Fibroblast of pulmonary artery (primary cell): ENCODE measurements at regions not wholly inside any gene's neighbourhood (a gene's known extent, or its start where the extent isn't known, plus 50 kb on each side); places are given as distances from the start of the nearest gene placed in this dataset.
A peak's percentile ranks its signal among the peaks of the same experiment; 100 is the strongest.
"Not testable (repeated sequence)": the region's sequence is repeated elsewhere in the genome, so short reads cannot be mapped to it uniquely, and the experiment has no call there.

ENCODE experiments used
- DNase-seq: peaks from one replicate; pipeline ENCODE4 v3.0.0-alpha.2; 2010; ENCODE audit warnings: low read depth
- H3K4me3 ChIP-seq: replicated peaks from 2 replicates; pipeline ENCODE4 v1.5.1; 2011; ENCODE audit warnings: low read depth, mild to moderate bottlenecking, control low read depth, low read length, moderate library complexity
- TF ChIP-seq, protein P1 (sequence below): IDR thresholded peaks from 2 replicates; pipeline ENCODE4 v1.5.1; 2011; ENCODE audit warnings: mild to moderate bottlenecking, control low read depth, low read length, inconsistent platforms; ENCODE audit errors: missing control alignments

DNA sequence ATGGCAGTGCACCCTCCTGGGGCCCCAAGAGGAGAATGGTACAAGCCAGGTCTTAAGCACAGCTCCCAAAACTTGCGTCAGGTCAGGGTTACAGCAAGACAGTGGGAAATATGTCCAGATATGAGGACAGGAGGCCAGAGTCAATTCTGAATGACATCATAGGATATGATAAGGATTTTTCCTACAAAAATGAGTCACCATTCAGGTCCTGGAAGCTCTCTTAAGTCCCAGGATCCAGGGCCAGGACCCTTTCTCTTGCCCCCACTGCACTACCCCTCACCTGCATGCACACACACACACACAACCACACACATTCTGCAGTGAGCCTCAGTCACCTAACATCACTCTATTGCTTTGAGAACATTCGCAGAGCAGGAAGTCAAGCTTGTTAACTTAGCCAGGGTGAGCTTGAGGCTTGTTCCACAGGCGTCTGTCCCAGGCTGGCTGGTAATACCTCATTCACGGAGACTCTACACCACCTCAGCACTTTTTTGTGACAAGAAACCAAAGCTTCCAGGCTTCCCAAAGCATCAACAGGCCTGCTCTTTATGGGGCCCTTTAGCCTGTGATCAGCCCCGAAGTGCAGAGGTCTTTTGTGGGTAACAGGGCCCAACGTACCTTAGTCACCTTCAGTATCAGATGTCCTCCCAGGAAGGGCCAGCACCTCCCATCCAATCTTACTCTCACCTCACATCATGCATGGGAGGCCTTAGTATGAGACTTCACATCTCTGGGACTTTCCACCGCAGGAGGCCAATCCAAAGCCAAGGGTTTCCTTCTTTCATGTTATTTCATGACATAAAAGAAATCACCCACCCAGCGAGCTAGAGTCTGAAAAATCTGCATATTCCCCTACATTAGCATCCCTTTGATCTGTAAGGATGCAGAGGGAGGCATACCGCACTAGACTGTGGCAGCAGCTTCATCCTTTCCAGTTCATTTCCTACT, 74.0 kb upstream of the LIPC start:
- DNase-seq = peak; percentile 59
- no peak overlapping the region for H3K4me3 ChIP-seq
- TF ChIP-seq, protein P1, sequence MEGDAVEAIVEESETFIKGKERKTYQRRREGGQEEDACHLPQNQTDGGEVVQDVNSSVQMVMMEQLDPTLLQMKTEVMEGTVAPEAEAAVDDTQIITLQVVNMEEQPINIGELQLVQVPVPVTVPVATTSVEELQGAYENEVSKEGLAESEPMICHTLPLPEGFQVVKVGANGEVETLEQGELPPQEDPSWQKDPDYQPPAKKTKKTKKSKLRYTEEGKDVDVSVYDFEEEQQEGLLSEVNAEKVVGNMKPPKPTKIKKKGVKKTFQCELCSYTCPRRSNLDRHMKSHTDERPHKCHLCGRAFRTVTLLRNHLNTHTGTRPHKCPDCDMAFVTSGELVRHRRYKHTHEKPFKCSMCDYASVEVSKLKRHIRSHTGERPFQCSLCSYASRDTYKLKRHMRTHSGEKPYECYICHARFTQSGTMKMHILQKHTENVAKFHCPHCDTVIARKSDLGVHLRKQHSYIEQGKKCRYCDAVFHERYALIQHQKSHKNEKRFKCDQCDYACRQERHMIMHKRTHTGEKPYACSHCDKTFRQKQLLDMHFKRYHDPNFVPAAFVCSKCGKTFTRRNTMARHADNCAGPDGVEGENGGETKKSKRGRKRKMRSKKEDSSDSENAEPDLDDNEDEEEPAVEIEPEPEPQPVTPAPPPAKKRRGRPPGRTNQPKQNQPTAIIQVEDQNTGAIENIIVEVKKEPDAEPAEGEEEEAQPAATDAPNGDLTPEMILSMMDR = no peak

DNA sequence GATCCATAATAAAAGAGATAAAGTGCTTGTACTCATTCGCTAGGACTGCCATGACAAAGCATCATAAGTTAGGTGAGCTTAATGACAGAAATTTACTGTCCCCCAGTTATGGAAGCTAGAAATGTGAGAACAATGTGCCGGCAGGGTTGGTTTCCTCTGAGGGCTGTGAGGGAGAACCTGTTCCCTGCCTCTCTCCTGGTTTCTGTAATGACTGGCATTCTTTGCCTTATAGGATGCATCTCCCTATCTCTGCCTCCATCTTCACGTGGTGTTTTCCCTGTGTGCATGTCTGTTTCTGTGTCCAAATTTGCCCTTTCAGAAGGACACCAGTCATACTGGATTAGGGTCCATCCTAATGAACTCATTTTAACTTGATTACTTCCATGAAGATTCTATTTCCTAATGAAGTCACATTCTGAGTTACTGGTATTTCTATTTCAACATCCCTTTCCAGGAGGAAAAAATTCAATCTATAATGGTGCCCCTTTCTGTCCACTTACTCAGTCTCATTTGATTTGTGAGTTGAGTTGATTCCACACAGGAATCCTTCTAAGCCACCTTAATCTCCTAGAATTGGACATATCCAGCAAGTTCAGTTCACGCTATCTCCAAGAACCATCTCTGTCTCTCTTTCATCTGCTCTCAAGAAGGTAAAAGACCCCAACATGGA, 71.2 kb upstream of the LIPC start:
- no peak for DNase-seq
- H3K4me3 ChIP-seq = no peak overlapping the region
- TF ChIP-seq, protein P1 = no peak

DNA sequence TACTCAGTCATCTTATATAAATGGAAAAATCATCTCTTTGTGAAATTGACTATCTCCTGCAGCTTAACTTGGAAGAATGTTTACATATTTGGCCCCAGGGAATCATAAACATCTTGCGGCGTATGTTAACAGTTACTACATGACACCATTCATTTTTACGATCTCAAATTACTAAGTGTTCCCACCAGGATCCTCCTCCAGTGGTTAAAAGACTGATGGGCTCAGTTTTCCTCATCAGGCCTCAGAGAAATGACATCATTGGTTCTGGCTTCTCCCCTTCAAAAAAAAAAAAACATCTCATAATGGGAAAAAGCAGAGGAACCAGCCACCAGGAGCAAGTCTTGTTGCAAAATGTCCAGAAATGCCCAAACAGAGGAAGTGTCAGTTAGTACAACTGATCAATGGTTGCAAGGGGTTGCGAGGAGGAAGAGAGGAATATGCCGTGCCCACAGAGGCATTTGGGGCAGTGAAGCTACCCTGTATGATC, 70.5 kb upstream of the LIPC start:
- TF ChIP-seq, protein P1 = no peak
- peak; percentile 61 for DNase-seq
- H3K4me3 ChIP-seq = no peak overlapping the region

DNA sequence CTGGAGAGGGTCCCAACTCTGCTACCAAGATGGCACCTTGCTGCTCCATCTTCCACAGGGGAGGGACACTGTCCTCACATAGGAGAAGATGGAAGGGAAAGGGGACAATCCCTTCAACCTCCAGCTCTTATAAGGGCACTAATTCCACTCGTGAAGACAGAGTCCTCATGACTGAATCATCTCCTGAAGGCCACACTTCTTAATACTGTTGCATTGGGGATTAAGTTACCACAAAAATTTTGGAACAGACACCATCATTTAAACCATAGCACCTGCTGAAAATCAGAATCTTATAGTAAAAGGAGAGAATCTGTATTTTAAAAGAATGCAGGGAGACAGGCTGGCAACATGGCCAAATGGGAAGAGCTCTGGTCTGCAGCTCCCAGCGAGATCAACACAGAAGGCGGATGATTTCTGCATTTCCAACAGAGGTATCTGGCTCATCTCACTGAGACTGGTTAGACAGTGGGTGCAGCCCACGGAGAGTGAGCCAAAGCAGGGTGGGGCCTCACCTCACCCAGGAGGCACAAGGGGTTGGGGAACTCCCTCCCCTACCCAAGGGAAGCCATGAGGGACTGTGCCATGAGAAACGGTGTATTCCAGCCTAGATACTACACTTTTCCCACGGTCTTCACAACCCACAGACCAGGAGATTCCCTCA, 69.4 kb upstream of the LIPC start:
- TF ChIP-seq, protein P1 = no peak
- no peak overlapping the region for H3K4me3 ChIP-seq
- no peak for DNase-seq

DNA sequence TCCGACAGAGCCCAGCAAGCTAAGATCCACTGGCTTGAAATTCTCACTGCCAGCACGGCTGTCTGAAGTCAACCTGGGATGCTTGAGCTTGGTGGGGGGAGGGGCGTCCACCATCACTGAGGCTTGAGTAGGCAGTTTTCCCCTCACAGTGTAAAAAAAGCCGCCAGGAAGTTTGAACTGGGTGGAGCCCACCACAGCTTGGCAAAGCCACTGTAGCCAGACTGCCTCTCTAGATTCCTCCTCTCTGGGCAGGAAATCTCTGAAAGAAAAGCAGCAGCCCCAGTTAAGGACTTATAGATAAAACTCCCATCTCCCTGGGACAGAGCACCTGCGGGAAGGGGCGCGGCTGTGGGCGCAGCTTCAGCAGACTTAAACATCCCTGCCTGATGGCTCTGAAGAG, 68.7 kb upstream of the LIPC start:
- not testable (repeated sequence) for DNase-seq, H3K4me3 ChIP-seq

DNA sequence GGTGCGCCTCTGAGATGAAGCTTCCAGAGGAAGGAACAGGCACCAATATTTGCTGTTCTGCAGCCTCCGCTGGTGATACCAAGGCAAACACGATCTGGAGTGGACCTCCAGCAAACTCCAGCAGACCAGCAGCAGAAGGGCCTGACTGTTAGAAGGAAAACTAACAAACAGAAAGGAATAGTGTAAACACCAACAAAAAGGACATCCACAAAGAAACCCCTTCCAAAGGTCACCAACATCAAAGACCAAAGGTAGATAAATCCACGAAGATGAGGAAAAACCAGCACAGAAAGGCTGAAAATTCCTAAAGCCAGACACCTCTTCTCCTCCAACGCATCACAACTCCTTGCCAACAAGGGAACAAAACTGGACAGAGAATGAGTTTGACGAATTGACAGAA, 68.1 kb upstream of the LIPC start:
- H3K4me3 ChIP-seq, DNase-seq: not testable (repeated sequence)

DNA sequence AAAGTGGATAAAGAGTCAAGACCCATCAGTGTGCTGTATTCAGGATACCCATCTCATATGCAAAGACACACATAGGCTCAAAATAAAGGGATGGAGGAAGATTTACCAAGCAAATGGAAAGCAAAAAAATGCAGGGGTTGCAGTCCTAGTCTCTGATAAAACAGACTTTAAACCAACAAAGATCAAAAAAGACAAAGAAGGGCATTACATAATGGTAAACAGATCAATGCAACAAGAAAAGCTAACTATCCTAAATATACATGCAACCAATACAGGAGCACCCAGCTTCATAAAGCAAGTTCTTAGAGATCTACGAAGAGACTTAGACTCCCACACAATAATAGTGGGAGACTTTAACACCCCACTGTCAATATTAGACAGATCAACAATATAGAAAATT, 66.7 kb upstream of the LIPC start:
- not testable (repeated sequence) for DNase-seq, H3K4me3 ChIP-seq

DNA sequence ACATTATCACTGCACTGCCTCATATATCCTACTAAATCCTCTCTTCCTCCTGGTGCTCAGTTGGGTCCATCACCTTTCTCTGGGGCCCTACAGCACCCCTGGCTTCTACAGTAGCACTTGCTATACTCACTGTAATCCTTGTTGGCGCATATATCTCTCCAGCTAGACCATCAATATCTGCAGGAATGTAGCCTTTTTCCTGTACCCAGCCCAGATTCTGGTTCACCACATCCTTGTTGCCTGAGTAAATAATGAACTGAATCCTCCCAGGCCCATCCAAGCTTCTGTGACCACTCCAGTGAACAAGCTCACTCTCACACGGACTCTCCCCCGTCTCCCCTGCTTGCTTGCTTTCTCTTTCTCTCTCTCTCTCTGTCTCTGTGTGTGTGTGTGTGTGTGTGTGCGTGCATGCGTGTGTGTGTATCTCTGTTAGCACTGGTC, 62.5 kb upstream of the LIPC start:
- TF ChIP-seq, protein P1 = no peak

More for the DNA sequence above, 62.5 kb upstream of the LIPC start:
- no peak overlapping the region for H3K4me3 ChIP-seq
- DNase-seq = peak; percentile 53
